UCSD-AML1 (cell line): ENCODE measurements at regions not wholly inside any gene's neighbourhood (a gene's known extent, or its start where the extent isn't known, plus 50 kb on each side); places are given as distances from the start of the nearest gene placed in this dataset.

Experiments
- DNase-seq: peaks from one replicate; lab custom pipeline; 2025; ENCODE audit not compliant: unreplicated experiment; lab: John Stamatoyannopoulos, UW

GRCh38 chr1:84759756-84760155 is 69.5 kb upstream of the SSX2IP start:
- no peak for DNase-seq

DNA sequence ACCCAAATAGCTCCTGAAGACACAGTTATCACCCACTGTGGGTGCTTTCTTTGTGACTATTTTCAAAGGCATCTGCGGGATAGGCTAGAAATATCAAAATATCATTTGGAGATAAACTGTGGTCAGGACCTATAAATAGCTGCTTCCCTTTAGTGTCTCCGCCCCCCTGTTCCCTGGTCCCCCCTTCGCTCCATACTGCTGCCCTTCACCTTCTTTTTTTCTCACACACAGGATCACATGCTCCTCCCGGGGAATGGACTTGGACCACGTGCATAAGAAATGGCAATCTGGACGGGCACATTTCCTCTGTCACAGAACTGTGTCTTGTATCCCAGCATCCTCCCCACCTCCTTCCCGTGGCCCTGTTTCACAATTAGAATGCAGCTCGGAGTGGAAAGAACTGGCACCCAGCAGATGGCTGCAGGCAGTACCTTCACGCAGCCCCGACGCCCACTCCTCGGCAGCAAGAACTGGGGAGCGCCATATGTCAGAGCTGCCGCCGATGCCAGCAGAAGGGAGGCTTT is 68.8 kb upstream of the SSX2IP start:
- no peak for DNase-seq

DNA sequence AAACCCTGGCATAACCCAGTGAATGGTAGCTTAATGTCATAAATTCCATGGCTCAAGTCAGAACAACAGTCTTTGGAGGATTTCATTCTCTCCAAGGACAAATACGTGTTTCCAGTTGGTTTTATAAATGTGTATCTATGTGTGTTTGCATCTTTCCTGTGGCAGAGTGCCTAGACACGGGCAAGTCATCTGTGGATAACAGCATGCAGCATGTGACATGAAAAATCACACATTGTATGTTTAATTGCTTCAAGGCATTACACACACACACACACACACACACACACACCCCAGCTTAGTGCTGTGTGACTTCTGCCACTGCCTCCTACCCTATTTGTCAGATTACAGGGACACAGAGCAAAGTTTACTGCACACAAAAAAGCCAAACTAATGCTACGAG is 68.2 kb upstream of the SSX2IP start:
- no peak for DNase-seq

DNA sequence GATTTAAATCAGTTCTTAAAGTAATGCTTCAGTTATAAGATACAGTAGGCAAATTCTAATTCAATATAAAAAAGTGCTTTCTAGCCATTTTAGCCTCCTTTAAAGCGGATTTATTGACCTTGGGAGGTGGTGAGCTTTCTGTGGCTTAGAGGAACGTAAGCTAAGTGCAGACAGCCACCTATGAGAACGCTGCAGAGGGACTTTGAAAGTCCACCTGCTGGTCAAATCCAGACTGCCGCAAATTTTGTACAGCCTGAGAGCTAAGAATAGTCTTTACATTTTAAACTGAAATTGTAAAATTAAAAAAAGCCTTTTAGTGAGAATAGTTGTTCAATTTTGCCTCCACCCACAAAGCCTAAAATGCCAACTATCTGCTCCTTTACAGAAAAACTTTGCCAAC is 67.0 kb upstream of the SSX2IP start:
- no peak for DNase-seq

- DNase-seq: no peak
Observed at GRCh38 chr1:84756455-84757082, 66.3 kb upstream of the SSX2IP start.

DNA sequence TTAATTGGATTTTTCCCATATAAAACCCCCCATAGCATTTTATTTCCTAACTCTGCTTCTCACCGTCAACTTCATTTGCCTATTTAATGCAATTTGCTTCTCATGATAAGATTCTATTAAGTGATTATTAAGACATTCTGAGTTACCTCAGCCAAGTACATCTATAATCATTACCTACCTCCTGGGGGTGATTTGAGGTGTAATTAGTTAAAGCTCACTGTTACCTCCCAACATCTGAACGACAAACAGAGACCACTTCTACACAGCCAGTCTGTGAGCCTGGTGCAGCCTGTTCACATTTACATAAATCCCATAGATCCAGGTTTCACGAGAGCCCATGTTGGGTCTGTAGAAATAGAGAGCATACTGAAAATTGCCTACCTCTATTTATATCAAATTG is 65.7 kb upstream of the SSX2IP start:
- no peak for DNase-seq

GRCh38 chr1:84755216-84755615 is 65.0 kb upstream of the SSX2IP start:
- DNase-seq: no peak

- DNase-seq: no peak
Observed at GRCh38 chr1:84754386-84754703, 64.1 kb upstream of the SSX2IP start.

- peak; percentile 37 for DNase-seq
Observed at GRCh38 chr1:84753516-84754385, 63.5 kb upstream of the SSX2IP start.

- DNase-seq: no peak
Observed at GRCh38 chr1:84750110-84750730, 60.0 kb upstream of the SSX2IP start.

DNA sequence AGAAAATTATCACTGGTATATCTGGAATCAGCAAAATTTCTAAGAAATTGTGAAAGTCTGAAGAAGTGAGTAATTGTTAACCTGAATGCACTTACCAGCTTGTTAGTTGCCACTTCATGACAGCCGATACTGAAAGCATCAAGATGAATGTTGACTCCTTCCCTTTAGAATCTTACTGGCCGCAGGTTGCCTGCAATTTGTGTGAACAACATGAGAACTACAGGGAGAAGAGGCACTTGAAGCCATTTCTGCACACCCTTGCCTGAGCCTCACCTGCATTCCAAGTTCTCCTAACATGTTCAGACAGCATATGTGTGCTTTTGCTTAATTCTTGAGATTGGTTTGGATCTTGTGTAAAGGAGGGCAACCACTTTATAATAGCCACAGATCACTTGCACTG is 59.2 kb upstream of the SSX2IP start:
- no peak for DNase-seq

- DNase-seq: no peak
Observed at GRCh38 chr1:84748364-84748763, 58.1 kb upstream of the SSX2IP start.

- DNase-seq: no peak
Observed at GRCh38 chr1:84745857-84746256, 55.6 kb upstream of the SSX2IP start.

DNA sequence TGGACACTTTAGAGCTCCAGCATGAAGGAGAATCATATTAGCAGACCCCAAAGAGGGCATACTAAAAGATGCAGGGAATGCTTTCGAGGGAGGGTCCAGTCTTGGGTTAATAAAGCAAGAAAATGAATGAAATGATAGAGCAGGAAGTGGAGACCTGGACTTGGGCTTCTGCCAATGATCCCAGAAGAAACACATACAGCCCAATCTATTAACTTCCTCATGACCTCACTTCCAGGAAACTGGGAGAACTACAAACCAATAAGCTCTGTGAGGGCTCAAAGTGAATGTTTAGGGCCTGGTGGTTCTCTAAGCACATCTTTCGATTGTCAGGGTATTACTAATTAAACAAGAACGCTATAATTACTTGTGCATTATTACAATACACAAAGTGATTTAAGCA is 53.6 kb upstream of the SSX2IP start:
- no peak for DNase-seq

DNA sequence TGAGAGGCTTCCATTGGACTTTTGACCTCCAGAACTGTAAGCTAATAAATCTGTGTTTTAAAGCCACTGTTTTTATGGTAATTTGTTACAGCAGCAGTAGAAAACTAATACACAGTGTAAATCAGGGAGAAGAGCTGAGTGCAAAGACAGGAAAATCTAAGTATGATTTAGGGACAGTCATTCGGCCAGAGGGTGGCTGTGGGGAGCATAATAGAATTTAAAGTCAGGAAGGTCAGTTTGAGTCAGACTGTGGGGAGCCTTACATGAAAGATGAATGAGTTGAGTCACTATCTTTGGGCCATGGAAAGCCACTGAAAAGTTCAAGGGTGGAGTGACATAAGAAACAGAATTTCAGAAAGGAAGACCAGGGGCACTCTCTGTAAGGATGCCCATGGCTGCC is 52.4 kb upstream of the SSX2IP start:
- no peak for DNase-seq

- DNase-seq: no peak
Observed at GRCh38 chr1:84740050-84740714, 49.9 kb upstream of the SSX2IP start.
